NCI-H2227 treated with DMSO at 0.1 percent for 48 hours (cell line): ENCODE measurements at regions not wholly inside any gene's neighbourhood (a gene's known extent, or its start where the extent isn't known, plus 50 kb on each side); places are given as distances from the start of the nearest gene placed in this dataset.
A peak's percentile ranks its signal among the peaks of the same experiment; 100 is the strongest.
"Not testable (repeated sequence)": the region's sequence is repeated elsewhere in the genome, so short reads cannot be mapped to it uniquely, and the experiment has no call there.

Experiments
- DNase-seq: peaks from one replicate; lab custom pipeline; 2025; lab: John Stamatoyannopoulos, UW

GRCh38 chr4:134622626-134623575, 421.3 kb upstream of the PABPC4L start:
- DNase-seq: not testable (repeated sequence)

GRCh38 chr4:134622199-134622598, 420.6 kb upstream of the PABPC4L start:
- no peak for DNase-seq

- not testable (repeated sequence) for DNase-seq
These were observed 420.1 kb upstream of the PABPC4L start for GRCh38 chr4:134621715-134622114.

GRCh38 chr4:134610956-134611355, 409.4 kb upstream of the PABPC4L start:
- DNase-seq: no peak

- no peak for DNase-seq
These were observed 408.6 kb upstream of the PABPC4L start for GRCh38 chr4:134610172-134610571.

GRCh38 chr4:134601706-134602105, 400.1 kb upstream of the PABPC4L start:
- DNase-seq: no peak

GRCh38 chr4:134591326-134591725, 389.7 kb upstream of the PABPC4L start:
- DNase-seq: no peak

GRCh38 chr4:134585972-134586371, 384.4 kb upstream of the PABPC4L start:
- no peak for DNase-seq

- DNase-seq: no peak
These were observed 365.9 kb upstream of the PABPC4L start for GRCh38 chr4:134567461-134567860.

- DNase-seq: no peak
These were observed 359.1 kb upstream of the PABPC4L start for GRCh38 chr4:134560728-134561127.

GRCh38 chr4:134552063-134552462, 350.5 kb upstream of the PABPC4L start:
- no peak for DNase-seq

GRCh38 chr4:134551348-134551747, 349.8 kb upstream of the PABPC4L start:
- DNase-seq: no peak

GRCh38 chr4:134548052-134548628, 346.6 kb upstream of the PABPC4L start:
- DNase-seq: no peak

GRCh38 chr4:134546279-134546678, 344.7 kb upstream of the PABPC4L start:
- no peak for DNase-seq

- DNase-seq: peak; percentile 0
These were observed 342.7 kb upstream of the PABPC4L start for GRCh38 chr4:134544303-134544770.

- no peak for DNase-seq
These were observed 339.0 kb upstream of the PABPC4L start for GRCh38 chr4:134540588-134540987.

- DNase-seq: no peak
These were observed 338.2 kb upstream of the PABPC4L start for GRCh38 chr4:134539729-134540231.

- no peak for DNase-seq
These were observed 336.1 kb upstream of the PABPC4L start for GRCh38 chr4:134537701-134538100.

- DNase-seq: no peak
These were observed 331.5 kb upstream of the PABPC4L start for GRCh38 chr4:134533068-134533467.

- no peak for DNase-seq
These were observed 329.4 kb upstream of the PABPC4L start for GRCh38 chr4:134531013-134531412.

- DNase-seq: no peak
These were observed 328.0 kb upstream of the PABPC4L start for GRCh38 chr4:134529629-134530028.

- DNase-seq: no peak
These were observed 317.1 kb upstream of the PABPC4L start for GRCh38 chr4:134518574-134519217.

GRCh38 chr4:134510544-134510943, 309.0 kb upstream of the PABPC4L start:
- DNase-seq: no peak
